NCI-H2171 (cell line): ENCODE measurements at regions not wholly inside any gene's neighbourhood (a gene's known extent, or its start where the extent isn't known, plus 50 kb on each side); places are given as distances from the start of the nearest gene placed in this dataset.

ENCODE experiments used
- DNase-seq: peaks from one replicate; lab custom pipeline; 2025; lab: John Stamatoyannopoulos, UW

- DNase-seq: no peak
Observed at GRCh38 chr14:56868660-56869059, 58.4 kb upstream of the OTX2 start.

DNA sequence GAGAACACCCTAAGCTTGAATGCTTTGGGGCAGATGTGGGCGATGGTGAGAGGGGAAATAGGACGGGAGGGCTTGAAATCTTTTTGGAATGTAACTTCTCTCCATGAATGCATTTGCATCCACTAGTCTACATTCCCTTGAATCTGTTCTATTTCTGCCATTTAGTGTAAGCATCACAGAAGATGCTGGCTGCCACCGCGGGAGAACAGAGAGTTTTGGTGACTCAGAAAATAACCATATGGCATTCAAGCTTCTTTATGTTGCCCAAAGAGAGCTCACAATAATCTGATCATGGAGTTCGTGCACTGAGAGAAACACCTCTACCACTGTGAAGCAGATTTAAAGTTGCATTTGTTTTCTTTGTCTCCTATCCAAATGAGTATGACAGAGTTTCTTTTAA is 52.6 kb upstream of the OTX2 start:
- no peak for DNase-seq

DNA sequence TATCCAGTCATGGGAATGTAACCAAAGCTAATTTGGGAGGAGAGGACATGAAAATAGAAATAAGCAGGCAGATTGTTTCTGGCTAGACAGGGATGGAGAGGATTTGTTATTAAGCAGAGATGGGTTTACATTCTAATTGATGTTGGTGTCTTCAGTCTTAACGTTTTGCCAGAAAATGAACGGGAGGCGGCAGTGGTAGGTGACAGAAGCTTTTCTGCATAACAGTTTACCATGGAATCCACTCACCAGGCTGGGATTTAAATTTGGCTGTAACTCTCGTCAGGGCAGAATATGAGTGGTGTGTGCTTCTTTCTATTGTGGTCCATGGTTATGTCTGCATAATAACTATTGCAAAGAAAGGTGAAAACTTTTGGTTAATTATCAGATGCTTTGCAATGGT is 50.2 kb upstream of the OTX2 start:
- no peak for DNase-seq
